ENCODE measurements at regions not wholly inside any gene's neighbourhood (a gene's known extent, or its start where the extent isn't known, plus 50 kb on each side); places are given as distances from the start of the nearest gene placed in this dataset.
A peak's percentile ranks its signal among the peaks of the same experiment; 100 is the strongest.

- DNase-seq (ENCODE audit: low read depth): no peak
Observed at GRCh38 chr20:50404419-50405234, 105.6 kb upstream of the PTPN1 start.

GRCh38 chr20:50405235-50405914 is 104.8 kb upstream of the PTPN1 start:
- DNase-seq (ENCODE audit: low read depth): no peak

DNA sequence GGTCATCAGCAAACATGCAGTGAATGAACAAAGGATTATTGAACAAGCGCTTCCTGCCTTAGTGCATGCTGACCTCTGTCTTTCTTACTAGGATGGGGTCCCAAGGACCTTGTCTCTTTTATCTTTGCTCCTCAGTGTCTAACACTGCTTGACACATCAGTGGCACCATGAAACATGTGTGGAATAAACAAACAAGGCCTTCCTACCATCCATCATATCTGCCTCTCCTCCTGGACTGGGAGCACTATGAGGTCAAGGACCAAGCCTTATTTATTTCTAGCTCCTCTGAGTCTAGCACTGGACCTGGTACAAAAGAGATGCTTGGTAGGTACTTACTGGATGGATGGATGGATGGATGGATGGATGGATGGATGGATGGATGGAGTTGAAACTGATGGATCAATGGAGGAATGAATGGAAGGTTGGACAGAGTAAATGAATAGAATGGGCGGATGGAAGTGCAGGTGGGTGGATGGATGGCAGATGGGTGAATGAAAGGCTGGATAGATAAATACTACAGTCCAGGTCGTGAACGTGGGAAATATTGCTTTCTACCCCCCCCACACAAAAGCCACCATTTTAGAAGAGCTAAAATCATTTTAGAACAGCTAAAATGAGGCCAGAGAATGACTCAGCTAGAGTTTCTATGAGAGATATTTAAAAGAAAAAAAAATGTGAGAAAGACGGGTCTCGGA is 104.1 kb upstream of the PTPN1 start:
- no peak for DNase-seq (ENCODE audit: low read depth)

DNA sequence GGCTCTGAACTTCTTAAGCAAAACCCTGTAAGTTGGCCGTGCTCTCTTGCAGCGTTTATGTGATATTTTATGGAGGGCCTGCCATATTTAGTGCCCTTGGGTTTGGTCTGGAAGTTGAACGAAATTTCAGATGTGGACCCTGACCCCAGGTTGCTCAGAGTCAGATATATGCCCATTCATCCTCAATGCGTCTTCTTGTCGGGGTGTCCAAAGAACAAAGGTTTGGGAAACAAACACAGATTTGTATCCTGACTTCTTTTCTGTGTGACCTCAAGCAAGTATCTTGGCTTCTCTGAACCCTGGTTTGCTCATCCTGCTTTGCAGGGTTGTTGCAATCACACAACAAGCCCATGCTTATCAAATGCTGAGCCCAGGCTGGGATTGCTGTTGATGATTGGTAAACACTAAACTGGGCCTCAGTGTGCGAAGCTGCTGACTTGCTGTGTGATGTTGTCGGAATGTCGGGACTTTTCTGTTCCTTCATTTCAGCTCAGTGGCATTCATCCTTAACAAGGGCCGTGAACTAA is 103.5 kb upstream of the PTPN1 start:
- no peak for DNase-seq (ENCODE audit: low read depth)

- DNase-seq (ENCODE audit: low read depth): no peak
Observed at GRCh38 chr20:50408526-50409364, 101.4 kb upstream of the PTPN1 start.

GRCh38 chr20:50409495-50409894 is 100.7 kb upstream of the PTPN1 start:
- DNase-seq (ENCODE audit: low read depth): no peak

- no peak for DNase-seq (ENCODE audit: low read depth)
Observed at GRCh38 chr20:50410343-50410742, 99.8 kb upstream of the PTPN1 start.

DNA sequence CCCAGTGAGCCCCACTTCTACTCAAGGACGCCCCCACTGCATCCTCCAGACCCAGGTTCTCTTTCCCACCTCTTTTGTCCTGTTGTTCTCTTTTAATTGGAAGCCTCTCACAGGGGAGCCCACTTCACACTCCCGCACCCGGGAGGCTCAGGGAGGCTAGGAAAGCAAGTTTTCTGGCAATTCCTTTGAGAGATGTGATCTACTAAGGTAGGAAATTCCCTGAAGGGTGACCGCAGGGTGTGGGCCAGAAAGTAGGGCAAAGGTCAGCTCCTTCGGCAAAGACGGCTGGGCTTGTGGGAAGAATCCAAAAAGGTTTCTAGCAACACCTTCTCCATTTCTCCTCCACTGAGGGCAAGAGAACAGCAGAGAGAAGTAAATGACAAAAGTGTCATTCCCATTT is 98.1 kb upstream of the PTPN1 start:
- no peak for DNase-seq (ENCODE audit: low read depth)

GRCh38 chr20:50412499-50412898 is 97.7 kb upstream of the PTPN1 start:
- DNase-seq (ENCODE audit: low read depth): no peak

- no peak for DNase-seq (ENCODE audit: low read depth)
Observed at GRCh38 chr20:50413088-50413500, 97.1 kb upstream of the PTPN1 start.

DNA sequence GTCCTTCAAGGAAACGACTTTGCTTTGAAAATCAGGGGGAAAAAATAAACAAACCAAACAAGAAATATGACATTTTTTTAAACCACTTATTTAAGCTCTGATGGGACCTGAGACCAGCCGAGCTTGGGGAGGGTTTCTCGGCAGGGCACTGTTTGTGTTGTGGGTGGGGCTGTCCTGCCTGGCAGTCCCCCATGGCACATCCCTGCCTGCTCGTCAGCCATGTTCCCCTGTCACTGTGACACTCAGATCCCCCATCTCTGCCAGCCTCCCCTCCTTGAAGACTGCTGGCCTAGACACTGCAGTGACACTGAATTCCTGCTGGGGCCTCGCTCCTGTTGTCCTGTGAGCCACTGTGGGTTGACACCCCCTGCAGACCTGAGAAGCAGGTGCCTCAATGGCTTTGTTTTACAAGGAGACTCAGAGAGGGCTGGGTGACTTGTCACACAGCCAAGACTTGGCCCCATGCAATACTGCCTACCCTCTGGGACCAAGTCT is 95.1 kb upstream of the PTPN1 start:
- no peak for DNase-seq (ENCODE audit: low read depth)

DNA sequence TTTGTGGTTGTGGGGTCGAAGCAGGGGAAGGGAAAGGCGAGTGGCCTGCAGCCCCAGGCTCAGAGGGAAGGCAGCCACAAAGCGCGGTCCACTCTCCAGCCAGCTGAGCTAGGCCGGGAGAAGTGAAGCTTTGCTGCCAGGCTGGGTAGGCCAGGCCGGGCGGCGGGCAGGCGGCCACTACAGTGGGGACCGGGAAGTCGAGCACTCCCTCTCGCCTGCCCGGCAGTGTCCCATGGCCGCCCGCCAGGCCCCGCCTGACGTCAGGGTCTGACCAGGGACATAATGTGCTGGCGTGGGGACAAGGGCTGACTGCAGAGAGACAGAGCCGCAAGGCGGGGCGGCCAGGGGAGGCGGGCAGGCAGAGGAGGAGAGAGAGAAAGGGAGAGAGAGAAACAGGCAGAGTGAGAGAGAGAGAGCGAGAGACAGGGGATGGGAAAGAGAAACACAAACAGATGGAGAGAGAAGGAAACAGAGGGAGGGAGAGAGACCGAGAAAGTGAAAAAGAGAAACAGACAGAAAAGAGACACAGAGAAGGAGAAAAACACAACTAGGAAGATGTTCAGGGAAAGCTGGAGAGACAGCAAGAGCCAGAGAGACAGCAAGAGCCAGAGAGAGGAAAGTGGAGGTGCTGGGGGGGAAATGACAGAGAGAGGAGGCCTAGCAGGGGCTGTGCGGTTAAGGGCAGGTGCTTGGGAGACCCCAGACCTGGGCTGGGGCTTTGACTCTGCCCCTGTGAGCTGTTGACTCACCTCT is 94.5 kb upstream of the PTPN1 start:
- DNase-seq (ENCODE audit: low read depth): peak; percentile 93

GRCh38 chr20:50416269-50417022 is 93.7 kb upstream of the PTPN1 start:
- DNase-seq (ENCODE audit: low read depth): no peak

- peak; percentile 41 for DNase-seq (ENCODE audit: low read depth)
Observed at GRCh38 chr20:50417023-50417329, 93.2 kb upstream of the PTPN1 start.

DNA sequence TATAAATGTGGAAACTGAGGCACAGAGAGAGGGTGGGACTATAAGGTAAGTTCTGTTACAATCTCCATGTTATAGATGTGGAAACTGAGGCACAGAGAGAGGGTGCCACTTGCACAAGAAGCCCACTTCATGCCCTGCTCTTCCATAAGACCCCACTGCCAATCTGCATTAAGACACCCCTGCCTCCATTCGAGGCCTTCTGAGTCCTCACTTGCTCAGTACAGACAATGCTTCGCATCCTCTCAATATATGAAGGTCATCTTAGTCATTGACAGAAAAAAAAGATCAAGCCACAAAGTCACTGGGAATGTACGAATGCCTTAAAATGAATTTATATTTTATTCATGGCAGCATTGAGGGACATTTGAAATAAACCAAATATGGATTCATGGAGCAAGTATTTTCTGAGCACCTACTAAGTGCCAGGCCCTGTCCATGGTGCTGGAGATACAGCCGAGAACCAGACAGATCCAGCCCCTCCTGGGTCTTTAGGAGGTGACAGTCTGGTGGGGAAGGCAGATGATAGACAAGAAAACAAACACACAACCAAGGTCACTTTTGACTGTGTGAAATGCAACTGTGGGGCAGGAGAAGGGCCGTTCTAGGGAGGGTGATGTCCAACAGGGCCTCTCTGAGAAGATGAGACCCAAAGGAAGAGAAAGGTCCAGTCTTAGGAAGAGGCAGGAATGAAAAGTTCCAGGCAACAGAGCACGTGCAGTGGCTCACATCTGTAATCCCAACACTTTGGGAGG is 92.5 kb upstream of the PTPN1 start:
- DNase-seq (ENCODE audit: low read depth): no peak

- DNase-seq (ENCODE audit: low read depth): no peak
Observed at GRCh38 chr20:50418890-50419642, 91.1 kb upstream of the PTPN1 start.

- no peak for DNase-seq (ENCODE audit: low read depth)
Observed at GRCh38 chr20:50420380-50420779, 89.8 kb upstream of the PTPN1 start.
